HG02642 (cell line): ENCODE measurements at regions not wholly inside any gene's neighbourhood (a gene's known extent, or its start where the extent isn't known, plus 50 kb on each side); places are given as distances from the start of the nearest gene placed in this dataset.

Experiments used
- ATAC-seq: cut with Tn5 transposase; IDR thresholded peaks from one replicate; pipeline ENCODE4 v1.9.1; 2021; ENCODE audit warnings: mild to moderate bottlenecking; ENCODE audit not compliant: unreplicated experiment, poor library complexity

GRCh38 chr20:24340933-24341332 is 128.5 kb upstream of the SYNDIG1 start:
- ATAC-seq = no peak

- no peak for ATAC-seq
These were observed 130.2 kb upstream of the SYNDIG1 start for GRCh38 chr20:24339210-24339641.

- ATAC-seq = no peak
These were observed 131.9 kb upstream of the SYNDIG1 start for GRCh38 chr20:24337551-24337950.

GRCh38 chr20:24337069-24337468 is 132.4 kb upstream of the SYNDIG1 start:
- no peak for ATAC-seq

- no peak for ATAC-seq
These were observed 134.6 kb upstream of the SYNDIG1 start for GRCh38 chr20:24334830-24335229.

- no peak for ATAC-seq
These were observed 136.5 kb upstream of the SYNDIG1 start for GRCh38 chr20:24332956-24333355.

GRCh38 chr20:24331939-24332338 is 137.5 kb upstream of the SYNDIG1 start:
- ATAC-seq = no peak

GRCh38 chr20:24328901-24329300 is 140.5 kb upstream of the SYNDIG1 start:
- no peak for ATAC-seq

- no peak for ATAC-seq
These were observed 147.5 kb upstream of the SYNDIG1 start for GRCh38 chr20:24321973-24322372.

- ATAC-seq = no peak
These were observed 150.7 kb upstream of the SYNDIG1 start for GRCh38 chr20:24318569-24319352.

- no peak for ATAC-seq
These were observed 152.2 kb upstream of the SYNDIG1 start for GRCh38 chr20:24317224-24317623.

GRCh38 chr20:24316731-24317130 is 152.7 kb upstream of the SYNDIG1 start:
- no peak for ATAC-seq

- ATAC-seq = no peak
These were observed 155.4 kb upstream of the SYNDIG1 start for GRCh38 chr20:24314053-24314452.

GRCh38 chr20:24309596-24309995 is 159.8 kb upstream of the SYNDIG1 start:
- ATAC-seq = no peak

- no peak for ATAC-seq
These were observed 164.1 kb upstream of the SYNDIG1 start for GRCh38 chr20:24305371-24305770.

- ATAC-seq = no peak
These were observed 165.1 kb upstream of the SYNDIG1 start for GRCh38 chr20:24304291-24304690.

- no peak for ATAC-seq
These were observed 165.8 kb upstream of the SYNDIG1 start for GRCh38 chr20:24303393-24304170.

GRCh38 chr20:24297993-24298392 is 171.4 kb upstream of the SYNDIG1 start:
- ATAC-seq = no peak

- ATAC-seq = no peak
These were observed 172.8 kb upstream of the SYNDIG1 start for GRCh38 chr20:24296477-24297261.

- no peak for ATAC-seq
These were observed 178.4 kb upstream of the SYNDIG1 start for GRCh38 chr20:24291014-24291413.
